CD8-positive, alpha-beta memory T cell (primary cell): ENCODE measurements at regions not wholly inside any gene's neighbourhood (a gene's known extent, or its start where the extent isn't known, plus 50 kb on each side); places are given as distances from the start of the nearest gene placed in this dataset.

ENCODE experiments used
- CTCF ChIA-PET: fragments of 350-600 bp; sonication (Branson Sonifier 250); formaldehyde crosslinking; loops from one replicate; lab custom pipeline; 2021; ENCODE audit warnings: antibody characterized with exemption; lab: Charles Lee
- POLR2A ChIA-PET: fragments of 350-600 bp; sonication (Branson Sonifier 250); formaldehyde crosslinking; loops from one replicate; lab custom pipeline; 2021; ENCODE audit warnings: antibody characterized with exemption; lab: Charles Lee
- DNase-seq, 5 donors: peaks; one replicate each; pipeline versions ENCODE4 v3.0.0 to v3.0.0-alpha.2; 2020 to 2022; ENCODE audit warnings: mixed read lengths in 1 of 5
- H3K27ac ChIP-seq: one replicate; pipeline ENCODE4 v1.7.0; 2013; ENCODE audit warnings: low read depth, mild to moderate bottlenecking, low read length, moderate library complexity
- H3K27me3 ChIP-seq: 2 replicates; pipeline ENCODE4 v1.7.0; 2013; ENCODE audit warnings: low read length, mild to moderate bottlenecking; ENCODE audit not compliant: insufficient read depth, poor library complexity, severe bottlenecking
- H3K36me3 ChIP-seq: 2 replicates; pipeline ENCODE4 v1.7.0; 2013; ENCODE audit warnings: mild to moderate bottlenecking, low read length, moderate library complexity; ENCODE audit not compliant: insufficient read depth
- H3K4me1 ChIP-seq: 2 replicates; pipeline ENCODE4 v1.7.0; 2013; ENCODE audit warnings: mild to moderate bottlenecking, low read length, moderate library complexity; ENCODE audit not compliant: insufficient read depth
- H3K4me3 ChIP-seq: 2 replicates; pipeline ENCODE4 v1.7.0; 2013; ENCODE audit warnings: mild to moderate bottlenecking, low read length
- H3K9me3 ChIP-seq: 2 replicates; pipeline ENCODE4 v1.7.0; 2013; ENCODE audit warnings: mild to moderate bottlenecking, low read length
- H3K27ac Mint-ChIP-seq, 8 donors: one replicate each; pipeline ENCODE4 v1.8.0; 2020 to 2021; ENCODE audit warnings: mixed read lengths in 8 of 8, mild to moderate bottlenecking in 6 of 8, inconsistent platforms in 3 of 8, moderate library complexity in 3 of 8
- H3K27me3 Mint-ChIP-seq, 2 donors: one replicate each; pipeline ENCODE4 v1.8.0; 2020 to 2021; ENCODE audit warnings: mixed read lengths in 2 of 2, mild to moderate bottlenecking in 1 of 2, moderate library complexity in 1 of 2
- H3K36me3 Mint-ChIP-seq, 3 donors: one replicate each; pipeline ENCODE4 v1.8.0; 2020 to 2021; ENCODE audit warnings: mixed read lengths in 3 of 3, inconsistent platforms in 1 of 3, mild to moderate bottlenecking in 1 of 3
- H3K4me1 Mint-ChIP-seq, 3 donors: one replicate each; pipeline ENCODE4 v1.8.0; 2020 to 2021; ENCODE audit warnings: mixed read lengths in 3 of 3, inconsistent platforms in 1 of 3, mild to moderate bottlenecking in 1 of 3
- H3K4me3 Mint-ChIP-seq, 7 donors: one replicate each; pipeline ENCODE4 v1.8.0; 2020 to 2021; ENCODE audit warnings: mixed read lengths in 7 of 7, mild to moderate bottlenecking in 6 of 7, moderate library complexity in 4 of 7, inconsistent platforms in 2 of 7
- H3K9me3 Mint-ChIP-seq, 5 donors: one replicate each; pipeline ENCODE4 v1.8.0; 2020 to 2022; ENCODE audit warnings: mixed read lengths in 5 of 5, mild to moderate bottlenecking in 3 of 5, moderate library complexity in 2 of 5, inconsistent platforms in 1 of 5

- DNase-seq: no peak
- POLR2A ChIA-PET: interaction anchor here (0.5 kb wide), 1 partner anchor 565 kb away, joined by 3 read pairs; no protein-coding TSS in a partner anchor
- Histone ChIP-seq H3K27ac (no peak overlapping the region), H3K27me3 (no peaks in the 10 kb centered on the region), H3K9me3 (no peaks in the 10 kb centered on the region), H3K4me1 (no peaks in the 10 kb centered on the region), H3K36me3 (no peaks in the 10 kb centered on the region), H3K4me3 (no peak overlapping the region)
- CTCF ChIA-PET: no interaction called here
- Mint-ChIP-seq H3K27me3 (no peaks in the 10 kb centered on the region), H3K36me3 (no peaks in the 10 kb centered on the region), H3K27ac (no peak overlapping the region), H3K4me1 (no peaks in the 10 kb centered on the region), H3K4me3 (no peak overlapping the region), H3K9me3 (peaks cover 0 to 33% (median 14%) of the 10 kb centered on the region in 5 donors)
These were observed 1729.7 kb upstream of the WWC1 start for GRCh38 chr5:166561759-166562158.

GRCh38 chr5:166562246-166562645 is 1729.2 kb upstream of the WWC1 start:
- no peaks in the 10 kb centered on the region for H3K27me3 Mint-ChIP-seq
- H3K9me3 Mint-ChIP-seq: peaks cover 0 to 33% (median 14%) of the 10 kb centered on the region in 5 donors
- ChIA-PET POLR2A (interaction anchor here (0.5 kb wide), 1 partner anchor 565 kb away, joined by 3 read pairs; no protein-coding TSS in a partner anchor), CTCF (no interaction called here)
- H3K4me3 Mint-ChIP-seq: no peak overlapping the region
- no peaks in the 10 kb centered on the region for H3K36me3 ChIP-seq
- H3K27me3 ChIP-seq: no peaks in the 10 kb centered on the region
- no peak overlapping the region for H3K27ac Mint-ChIP-seq
- H3K27ac ChIP-seq: no peak overlapping the region
- H3K36me3 Mint-ChIP-seq: no peaks in the 10 kb centered on the region
- H3K4me1 Mint-ChIP-seq: no peaks in the 10 kb centered on the region
- no peak overlapping the region for H3K4me3 ChIP-seq
- DNase-seq: no peak
- no peaks in the 10 kb centered on the region for H3K4me1 ChIP-seq
- no peaks in the 10 kb centered on the region for H3K9me3 ChIP-seq

GRCh38 chr5:166566725-166567124 is 1724.7 kb upstream of the WWC1 start:
- DNase-seq: no peak
- no peaks in the 10 kb centered on the region for H3K27me3 ChIP-seq
- H3K27ac Mint-ChIP-seq: no peak overlapping the region
- no peaks in the 10 kb centered on the region for H3K36me3 Mint-ChIP-seq
- no peaks in the 10 kb centered on the region for H3K4me1 ChIP-seq
- no peaks in the 10 kb centered on the region for H3K36me3 ChIP-seq
- H3K4me3 Mint-ChIP-seq: no peak overlapping the region
- no peaks in the 10 kb centered on the region for H3K9me3 ChIP-seq
- ChIA-PET POLR2A (no interaction called here), CTCF (no interaction called here)
- H3K4me3 ChIP-seq: no peak overlapping the region
- H3K9me3 Mint-ChIP-seq: peaks cover 2 to 27% (median 4%) of the 10 kb centered on the region in 5 donors
- H3K27ac ChIP-seq: no peak overlapping the region
- no peaks in the 10 kb centered on the region for H3K27me3 Mint-ChIP-seq
- no peaks in the 10 kb centered on the region for H3K4me1 Mint-ChIP-seq

GRCh38 chr5:166570865-166571264 is 1720.6 kb upstream of the WWC1 start:
- H3K27ac Mint-ChIP-seq: no peak overlapping the region
- no peaks in the 10 kb centered on the region for H3K27me3 Mint-ChIP-seq
- DNase-seq: no peak
- Histone ChIP-seq H3K4me1 (no peaks in the 10 kb centered on the region), H3K4me3 (no peak overlapping the region), H3K27ac (no peak overlapping the region), H3K36me3 (no peaks in the 10 kb centered on the region), H3K9me3 (peaks cover 3% of the 10 kb centered on the region), H3K27me3 (no peaks in the 10 kb centered on the region)
- no peaks in the 10 kb centered on the region for H3K36me3 Mint-ChIP-seq
- CTCF ChIA-PET: no interaction called here
- peaks cover 2 to 33% (median 9%) of the 10 kb centered on the region in 5 donors for H3K9me3 Mint-ChIP-seq
- no peak overlapping the region for H3K4me3 Mint-ChIP-seq
- POLR2A ChIA-PET: no interaction called here
- H3K4me1 Mint-ChIP-seq: no peaks in the 10 kb centered on the region

- no peak overlapping the region for H3K4me3 Mint-ChIP-seq
- no peak overlapping the region for H3K27ac Mint-ChIP-seq
- no peaks in the 10 kb centered on the region for H3K27me3 Mint-ChIP-seq
- no peak for DNase-seq
- Histone ChIP-seq H3K36me3 (no peaks in the 10 kb centered on the region), H3K9me3 (peaks cover 3% of the 10 kb centered on the region), H3K27me3 (no peaks in the 10 kb centered on the region), H3K4me1 (no peaks in the 10 kb centered on the region), H3K27ac (no peak overlapping the region), H3K4me3 (no peak overlapping the region)
- peaks cover 2 to 37% (median 10%) of the 10 kb centered on the region in 5 donors for H3K9me3 Mint-ChIP-seq
- CTCF ChIA-PET: no interaction called here
- POLR2A ChIA-PET: no interaction called here
- H3K4me1 Mint-ChIP-seq: no peaks in the 10 kb centered on the region
- H3K36me3 Mint-ChIP-seq: no peaks in the 10 kb centered on the region
These were observed 1719.8 kb upstream of the WWC1 start for GRCh38 chr5:166571668-166572067.

- Mint-ChIP-seq H3K4me1 (no peaks in the 10 kb centered on the region), H3K36me3 (no peaks in the 10 kb centered on the region), H3K27me3 (no peaks in the 10 kb centered on the region), H3K9me3 (peaks cover 0 to 27% (median 10%) of the 10 kb centered on the region in 5 donors), H3K27ac (no peak overlapping the region), H3K4me3 (no peak overlapping the region)
- ChIA-PET POLR2A (no interaction called here), CTCF (no interaction called here)
- Histone ChIP-seq H3K27ac (no peak overlapping the region), H3K27me3 (no peaks in the 10 kb centered on the region), H3K9me3 (peaks cover 3% of the 10 kb centered on the region), H3K4me1 (no peaks in the 10 kb centered on the region), H3K36me3 (no peaks in the 10 kb centered on the region), H3K4me3 (no peak overlapping the region)
- no peak for DNase-seq
These were observed 1715.1 kb upstream of the WWC1 start for GRCh38 chr5:166576323-166576722.

GRCh38 chr5:166581826-166582225 is 1709.6 kb upstream of the WWC1 start:
- no peak overlapping the region for H3K4me3 ChIP-seq
- no peaks in the 10 kb centered on the region for H3K9me3 ChIP-seq
- Mint-ChIP-seq H3K36me3 (no peaks in the 10 kb centered on the region), H3K27me3 (no peaks in the 10 kb centered on the region), H3K4me3 (no peak overlapping the region), H3K9me3 (peaks cover 3 to 16% (median 11%) of the 10 kb centered on the region in 5 donors), H3K27ac (no peak overlapping the region), H3K4me1 (no peaks in the 10 kb centered on the region)
- H3K4me1 ChIP-seq: no peaks in the 10 kb centered on the region
- no peak overlapping the region for H3K27ac ChIP-seq
- no peak for DNase-seq
- no peaks in the 10 kb centered on the region for H3K27me3 ChIP-seq
- CTCF ChIA-PET: no interaction called here
- H3K36me3 ChIP-seq: no peaks in the 10 kb centered on the region
- POLR2A ChIA-PET: no interaction called here

GRCh38 chr5:166582416-166582815 is 1709.0 kb upstream of the WWC1 start:
- Mint-ChIP-seq H3K27me3 (no peaks in the 10 kb centered on the region), H3K27ac (no peak overlapping the region), H3K4me1 (no peaks in the 10 kb centered on the region), H3K4me3 (no peak overlapping the region), H3K36me3 (no peaks in the 10 kb centered on the region), H3K9me3 (peaks cover 3 to 18% (median 11%) of the 10 kb centered on the region in 5 donors)
- Histone ChIP-seq H3K27me3 (no peaks in the 10 kb centered on the region), H3K4me3 (no peak overlapping the region), H3K27ac (no peak overlapping the region), H3K9me3 (no peaks in the 10 kb centered on the region), H3K4me1 (no peaks in the 10 kb centered on the region), H3K36me3 (no peaks in the 10 kb centered on the region)
- ChIA-PET POLR2A (no interaction called here), CTCF (no interaction called here)
- no peak for DNase-seq

- ChIA-PET CTCF (no interaction called here), POLR2A (no interaction called here)
- peaks cover 5 to 20% (median 8%) of the 10 kb centered on the region in 5 donors for H3K9me3 Mint-ChIP-seq
- no peaks in the 10 kb centered on the region for H3K27me3 Mint-ChIP-seq
- H3K4me3 Mint-ChIP-seq: no peak overlapping the region
- no peak overlapping the region for H3K4me3 ChIP-seq
- no peaks in the 10 kb centered on the region for H3K4me1 Mint-ChIP-seq
- H3K27me3 ChIP-seq: no peaks in the 10 kb centered on the region
- H3K4me1 ChIP-seq: no peaks in the 10 kb centered on the region
- H3K27ac Mint-ChIP-seq: no peak overlapping the region
- H3K27ac ChIP-seq: no peak overlapping the region
- no peaks in the 10 kb centered on the region for H3K36me3 ChIP-seq
- DNase-seq: no peak
- no peaks in the 10 kb centered on the region for H3K36me3 Mint-ChIP-seq
- no peaks in the 10 kb centered on the region for H3K9me3 ChIP-seq
These were observed 1696.9 kb upstream of the WWC1 start for GRCh38 chr5:166594567-166594966.
